SU-DHL-6 (cell line): ENCODE measurements at regions not wholly inside any gene's neighbourhood (a gene's known extent, or its start where the extent isn't known, plus 50 kb on each side); places are given as distances from the start of the nearest gene placed in this dataset.

Experiments used
- H2AFZ ChIP-seq: fragments of 200-600 bp; sonication (generic); 2 replicates; pipeline ENCODE4 v1.6.1; 2014; ENCODE audit warnings: low read depth, mild to moderate bottlenecking, moderate library complexity, mixed read lengths, antibody characterized with exemption, low read length; ENCODE audit not compliant: severe bottlenecking
- H3F3A ChIP-seq: fragments of 200-600 bp; shearing (Covaris generic); 2 replicates; pipeline ENCODE4 v1.6.0; 2016; ENCODE audit warnings: antibody characterized with exemption, mild to moderate bottlenecking; ENCODE audit not compliant: insufficient read depth
- H3K27ac ChIP-seq: fragments of 200-600 bp; sonication (generic); 2 replicates; pipeline ENCODE4 v1.5.1; 2016; ENCODE audit warnings: low read depth, mild to moderate bottlenecking, low read length, moderate library complexity, mixed read lengths
- H3K27me3 ChIP-seq: fragments of 200-600 bp; sonication (generic), shearing (Covaris generic); 2 replicates; pipeline ENCODE4 v1.6.0; 2014; ENCODE audit warnings: mild to moderate bottlenecking, low read length
- H3K36me3 ChIP-seq: fragments of 200-600 bp; sonication (generic); 2 replicates; pipeline ENCODE4 v1.6.1; 2014; ENCODE audit warnings: mild to moderate bottlenecking, low read length, mixed read lengths
- H3K4me2 ChIP-seq: fragments of 300-600, 200-600 bp; shearing (Covaris generic), sonication (generic); 2 replicates; pipeline ENCODE4 v1.6.0; 2014; ENCODE audit warnings: low read length, low read depth, mild to moderate bottlenecking; ENCODE audit not compliant: poor library complexity, severe bottlenecking
- H3K4me3 ChIP-seq: fragments of 200-600 bp; sonication (generic); 2 replicates; pipeline ENCODE4 v1.5.1; 2014; ENCODE audit warnings: antibody characterized with exemption, low read length, mild to moderate bottlenecking, mixed read lengths; ENCODE audit not compliant: insufficient read depth, poor library complexity, severe bottlenecking
- H3K79me2 ChIP-seq: fragments of 200-600 bp; sonication (generic); 2 replicates; pipeline ENCODE4 v1.6.1; 2014; ENCODE audit warnings: mild to moderate bottlenecking, low read length, moderate library complexity; ENCODE audit not compliant: insufficient read depth
- H3K9ac ChIP-seq: fragments of 200-600 bp; sonication (generic); 2 replicates; pipeline ENCODE4 v1.7.0; 2014; ENCODE audit warnings: mild to moderate bottlenecking, low read length
- H3K9me2 ChIP-seq: fragments of 200-600 bp; sonication (generic); replicated peaks from 2 replicates; pipeline ENCODE4 v1.6.1; 2014; ENCODE audit warnings: low read length; ENCODE audit not compliant: insufficient read depth
- H3K9me3 ChIP-seq: fragments of 200-600 bp; sonication (generic); 2 replicates; pipeline ENCODE4 v1.6.1; 2014; ENCODE audit warnings: low read length, mixed read lengths; ENCODE audit not compliant: insufficient read depth
- H4K20me1 ChIP-seq: fragments of 200-600 bp; sonication (generic); 2 replicates; pipeline ENCODE4 v1.6.1; 2014; ENCODE audit warnings: low read depth, mild to moderate bottlenecking, antibody characterized with exemption, low read length, moderate library complexity, mixed read lengths
- CTCF ChIP-seq: fragments of 200-600 bp; sonication (generic); IDR thresholded peaks from one replicate; pipeline ENCODE4 v1.5.1; 2017; ENCODE audit warnings: antibody characterized with exemption, mild to moderate bottlenecking, low read length, moderate library complexity; ENCODE audit not compliant: insufficient read depth, poor library complexity, severe bottlenecking
- EZH2phosphoT487 ChIP-seq: fragments of 200-600 bp; sonication (generic), shearing (Covaris generic); conservative IDR thresholded peaks from 2 replicates; pipeline ENCODE4 v1.6.1; 2018; ENCODE audit warnings: mild to moderate bottlenecking, antibody characterized with exemption, low read length, moderate library complexity, mixed read lengths

GRCh38 chr7:23967949-23968599 lies 258.1 kb downstream of the STK31 start:
- Histone ChIP-seq H4K20me1 (no peaks in the 10 kb centered on the region), H3K36me3 (no peaks in the 10 kb centered on the region), H3F3A (no peaks in the 10 kb centered on the region), H3K4me2 (no peak overlapping the region), H3K9me2 (no peaks in the 10 kb centered on the region), H3K27me3 (no peaks in the 10 kb centered on the region), H3K9me3 (no peaks in the 10 kb centered on the region), H3K27ac (no peak overlapping the region), H2AFZ (no peak overlapping the region), H3K9ac (no peak overlapping the region), H3K79me2 (no peaks in the 10 kb centered on the region), H3K4me3 (no peak overlapping the region)
- TF ChIP-seq CTCF (no peak), EZH2phosphoT487 (no peak)

DNA sequence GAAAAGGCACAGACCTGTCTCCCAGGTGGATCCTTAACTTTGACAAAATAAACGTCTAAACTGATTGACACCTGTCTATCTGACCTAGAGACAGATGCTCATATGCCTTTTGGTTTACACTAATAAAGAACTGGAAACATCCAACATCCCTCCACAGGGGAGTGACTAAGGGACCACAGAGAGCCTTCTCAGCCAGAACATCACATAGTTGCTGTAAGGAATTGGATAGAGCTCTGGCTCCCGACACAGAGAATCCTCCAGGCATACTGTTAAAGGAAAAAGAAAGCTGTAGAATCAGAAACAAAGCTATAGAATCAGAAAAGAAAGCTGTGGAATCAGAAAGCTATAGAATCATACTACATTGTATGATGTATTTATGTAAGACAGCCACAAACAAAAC lies 258.8 kb downstream of the STK31 start:
- no peak overlapping the region for H3K4me3 ChIP-seq
- no peak overlapping the region for H3K27ac ChIP-seq
- H3K9me2 ChIP-seq, result no peaks in the 10 kb centered on the region
- no peaks in the 10 kb centered on the region for H3K27me3 ChIP-seq
- H3K9me3 ChIP-seq, result no peaks in the 10 kb centered on the region
- H3K4me2 ChIP-seq, result no peak overlapping the region
- H3F3A ChIP-seq, result no peaks in the 10 kb centered on the region
- no peaks in the 10 kb centered on the region for H4K20me1 ChIP-seq
- H2AFZ ChIP-seq, result no peak overlapping the region
- H3K9ac ChIP-seq, result no peak overlapping the region
- H3K79me2 ChIP-seq, result no peaks in the 10 kb centered on the region
- no peaks in the 10 kb centered on the region for H3K36me3 ChIP-seq
- TF ChIP-seq EZH2phosphoT487 (no peak), CTCF (no peak)

DNA sequence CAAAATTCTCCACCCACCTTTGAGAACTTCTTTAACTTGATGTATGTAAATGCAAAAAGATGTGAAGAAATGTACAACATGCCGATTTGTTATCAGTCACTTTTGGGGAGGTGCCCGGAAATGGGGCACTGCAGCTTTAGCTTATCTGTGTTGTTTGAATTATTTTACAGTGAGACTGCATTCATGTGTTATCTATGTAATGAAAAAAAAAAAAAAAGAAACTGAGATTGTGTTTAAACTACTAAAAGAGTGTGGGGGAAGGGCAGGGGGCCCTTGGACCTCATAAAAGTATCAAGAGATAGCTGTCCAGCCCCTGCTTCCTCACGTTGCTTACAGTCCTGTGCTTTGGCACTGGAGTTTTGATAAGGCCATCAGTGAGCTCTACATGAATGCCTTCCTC lies 259.4 kb downstream of the STK31 start:
- Histone ChIP-seq H2AFZ (no peak overlapping the region), H3K4me3 (no peak overlapping the region), H4K20me1 (no peaks in the 10 kb centered on the region), H3K27me3 (no peaks in the 10 kb centered on the region), H3K9ac (no peak overlapping the region), H3K4me2 (no peak overlapping the region), H3K9me2 (no peaks in the 10 kb centered on the region), H3K9me3 (no peaks in the 10 kb centered on the region), H3K79me2 (no peaks in the 10 kb centered on the region), H3F3A (no peaks in the 10 kb centered on the region), H3K36me3 (no peaks in the 10 kb centered on the region), H3K27ac (no peak overlapping the region)
- TF ChIP-seq EZH2phosphoT487 (no peak), CTCF (no peak)
